WTC11 (cell line): ENCODE measurements at regions not wholly inside any gene's neighbourhood (a gene's known extent, or its start where the extent isn't known, plus 50 kb on each side); places are given as distances from the start of the nearest gene placed in this dataset.

Source experiments
- ATF3 ChIP-seq: sonication (generic); formaldehyde crosslinking; conservative IDR thresholded peaks from 2 replicates; pipeline ENCODE4 v1.8.1; 2022; ENCODE audit warnings: mild to moderate bottlenecking, missing genetic modification reagents
- MXD4 ChIP-seq: fragments of 250-450 bp; sonication (Bioruptor Pico); IDR thresholded peaks from 2 replicates; pipeline ENCODE4 v1.8.0; 2021; ENCODE audit warnings: mild to moderate bottlenecking, moderate library complexity, borderline replicate concordance
- NR2C2 ChIP-seq: sonication (generic); formaldehyde crosslinking; IDR thresholded peaks from 2 replicates; pipeline ENCODE4 v1.8.0; 2022; ENCODE audit warnings: mild to moderate bottlenecking, missing genetic modification reagents
- TF ChIP-seq, protein P1 (sequence below): fragments of 200-600 bp; IDR thresholded peaks from 2 replicates; pipeline ENCODE4 v1.8.0; 2022; ENCODE audit warnings: antibody characterized with exemption

DNA sequence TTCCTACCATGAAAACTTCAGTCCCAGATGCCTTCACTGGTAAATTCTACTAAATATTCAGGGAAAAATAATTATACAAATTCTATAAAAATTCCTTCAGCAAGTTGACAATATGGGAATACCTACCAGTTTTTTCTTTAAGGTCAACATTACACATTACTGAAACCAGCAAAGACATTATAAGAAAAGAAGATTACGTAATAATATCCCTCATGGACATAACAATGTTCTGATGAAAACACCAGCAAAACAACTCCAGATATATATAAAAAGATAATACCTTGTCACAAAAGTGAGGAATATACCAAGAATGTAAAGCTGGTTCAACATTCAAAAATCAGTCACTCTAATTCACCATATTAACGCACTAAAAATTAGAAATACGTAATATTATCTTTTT is 507.9 kb downstream of the DMRTA1 start:
- no peak for TF ChIP-seq NR2C2 (CRISPR knock-in tag)
- TF ChIP-seq, protein P1, sequence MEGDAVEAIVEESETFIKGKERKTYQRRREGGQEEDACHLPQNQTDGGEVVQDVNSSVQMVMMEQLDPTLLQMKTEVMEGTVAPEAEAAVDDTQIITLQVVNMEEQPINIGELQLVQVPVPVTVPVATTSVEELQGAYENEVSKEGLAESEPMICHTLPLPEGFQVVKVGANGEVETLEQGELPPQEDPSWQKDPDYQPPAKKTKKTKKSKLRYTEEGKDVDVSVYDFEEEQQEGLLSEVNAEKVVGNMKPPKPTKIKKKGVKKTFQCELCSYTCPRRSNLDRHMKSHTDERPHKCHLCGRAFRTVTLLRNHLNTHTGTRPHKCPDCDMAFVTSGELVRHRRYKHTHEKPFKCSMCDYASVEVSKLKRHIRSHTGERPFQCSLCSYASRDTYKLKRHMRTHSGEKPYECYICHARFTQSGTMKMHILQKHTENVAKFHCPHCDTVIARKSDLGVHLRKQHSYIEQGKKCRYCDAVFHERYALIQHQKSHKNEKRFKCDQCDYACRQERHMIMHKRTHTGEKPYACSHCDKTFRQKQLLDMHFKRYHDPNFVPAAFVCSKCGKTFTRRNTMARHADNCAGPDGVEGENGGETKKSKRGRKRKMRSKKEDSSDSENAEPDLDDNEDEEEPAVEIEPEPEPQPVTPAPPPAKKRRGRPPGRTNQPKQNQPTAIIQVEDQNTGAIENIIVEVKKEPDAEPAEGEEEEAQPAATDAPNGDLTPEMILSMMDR = no peak
- TF ChIP-seq MXD4 (CRISPR knock-in tag) = no peak
- TF ChIP-seq ATF3 (CRISPR knock-in tag) = no peak
